Panc1 (cell line): ENCODE measurements at regions not wholly inside any gene's neighbourhood (a gene's known extent, or its start where the extent isn't known, plus 50 kb on each side); places are given as distances from the start of the nearest gene placed in this dataset.

Source experiments
- ATAC-seq: fragments of 200-7000 bp; cut with Tn5 transposase; 2 replicates; pipeline ENCODE4 v1.9.1; 2020; ENCODE audit warnings: mild to moderate bottlenecking, moderate library complexity
- BruUV-seq: library from RNA; stranded (reverse); fragments of 400-500 nt; replicated peaks from 2 replicates; lab custom pipeline; 2021; lab: Mats Ljungman, UMichigan
- CTCF ChIA-PET: fragments of 300-600 bp; sonication (Branson Sonifier 250); formaldehyde crosslinking; loops from one replicate; lab custom pipeline; 2022; ENCODE audit warnings: antibody characterized with exemption; lab: Charles Lee
- POLR2A ChIA-PET: fragments of 300-600 bp; sonication (Branson Sonifier 250); formaldehyde crosslinking; loops from one replicate; lab custom pipeline; 2022; ENCODE audit warnings: antibody characterized with exemption; lab: Charles Lee
- DNase-seq: peaks from one replicate; pipeline ENCODE4 v3.0.0-alpha.2; 2010; ENCODE audit warnings: low read depth, low spot score
- H3K27ac ChIP-seq: 2 replicates; pipeline ENCODE4 v1.5.1; 2011; ENCODE audit warnings: mild to moderate bottlenecking, low read length, inconsistent platforms
- H3K27me3 ChIP-seq: fragments of 200-500 bp; sonication (Bioruptor generic); 2 replicates; pipeline ENCODE4 v1.6.0; 2014; ENCODE audit warnings: low read length, inconsistent platforms; ENCODE audit not compliant: control insufficient read depth, insufficient read depth
- H3K36me3 ChIP-seq: fragments of 200-500 bp; sonication (Bioruptor generic); 2 replicates; pipeline ENCODE4 v1.5.1; 2014; ENCODE audit warnings: inconsistent platforms, mild to moderate bottlenecking, low read length, moderate library complexity; ENCODE audit not compliant: control insufficient read depth, insufficient read depth
- H3K4me1 ChIP-seq: 2 replicates; pipeline ENCODE4 v1.5.1; 2011; ENCODE audit warnings: inconsistent platforms, mild to moderate bottlenecking, low read length, moderate library complexity; ENCODE audit not compliant: control insufficient read depth, insufficient read depth
- H3K4me3 ChIP-seq, 2 experiments: 2 replicates each; pipeline ENCODE4 v1.5.1; 2011 to 2012; ENCODE audit warnings: low read depth in 2 of 2, low read length in 2 of 2, mild to moderate bottlenecking in 2 of 2, inconsistent platforms in 1 of 2, moderate library complexity in 1 of 2
- H3K9me3 ChIP-seq: fragments of 200-500 bp; sonication (Bioruptor generic); 2 replicates; pipeline ENCODE4 v1.5.1; 2014; ENCODE audit warnings: low read depth, mild to moderate bottlenecking, inconsistent platforms, low read length, moderate library complexity; ENCODE audit not compliant: control insufficient read depth, insufficient read depth
- CTCF ChIP-seq: fragments of 450-650 bp; IDR thresholded peaks from 2 replicates; pipeline ENCODE4 v1.5.1; 2017; ENCODE audit warnings: mild to moderate bottlenecking
- POLR2AphosphoS5 ChIP-seq: IDR thresholded peaks from 2 replicates; pipeline ENCODE4 v1.6.1; 2012; ENCODE audit warnings: mild to moderate bottlenecking, low read depth, low read length, moderate library complexity
- SIN3A ChIP-seq: IDR thresholded peaks from 2 replicates; pipeline ENCODE4 v1.6.1; 2012; ENCODE audit warnings: low read depth, mild to moderate bottlenecking, low read length, moderate library complexity, borderline replicate concordance; ENCODE audit not compliant: insufficient read depth
- TCF7L2 ChIP-seq: IDR thresholded peaks from 2 replicates; pipeline ENCODE4 v1.6.1; 2011; ENCODE audit warnings: mild to moderate bottlenecking, low read depth, low read length, inconsistent platforms
- in situ Hi-C: cut with HindIII; loops from 2 replicates; pipeline ENCODE4 v1.10.0; 2016; ENCODE audit warnings: low sequenced_read_pairs, low pct_unique_long_range_greater_than_20kb
- intact Hi-C: fragments of 100-400 bp; cut with micrococcal nuclease; formaldehyde crosslinking; loops from one replicate; pipeline ENCODE4 v1.10.0; 2022; ENCODE audit not compliant: unreplicated experiment
- TF ChIP-seq, protein P1 (sequence below), 2 experiments: IDR thresholded peaks; 2 replicates each; pipeline ENCODE4 v1.6.1; 2011 to 2012; ENCODE audit warnings: low read depth in 2 of 2, control low read depth in 1 of 2, low read length in 1 of 2, mild to moderate bottlenecking in 1 of 2, moderate library complexity in 1 of 2; ENCODE audit not compliant: insufficient read depth in 1 of 2

- no TSS peak for BruUV-seq
- Histone ChIP-seq H3K9me3 (no peaks in the 10 kb centered on the region), H3K36me3 (no peaks in the 10 kb centered on the region), H3K27me3 (peaks cover 2% of the 10 kb centered on the region; the same call in 1 of the 2 replicates), H3K27ac (no peak overlapping the region), H3K4me3 (no peak overlapping the region), H3K4me1 (no peaks in the 10 kb centered on the region)
- in situ Hi-C loops (no loop called here), intact Hi-C loops (no loop called here)
- ATAC-seq = no peak
- TF ChIP-seq TCF7L2 (no peak), CTCF (no peak), SIN3A (no peak), POLR2AphosphoS5 (no peak)
- TF ChIP-seq, protein P1, sequence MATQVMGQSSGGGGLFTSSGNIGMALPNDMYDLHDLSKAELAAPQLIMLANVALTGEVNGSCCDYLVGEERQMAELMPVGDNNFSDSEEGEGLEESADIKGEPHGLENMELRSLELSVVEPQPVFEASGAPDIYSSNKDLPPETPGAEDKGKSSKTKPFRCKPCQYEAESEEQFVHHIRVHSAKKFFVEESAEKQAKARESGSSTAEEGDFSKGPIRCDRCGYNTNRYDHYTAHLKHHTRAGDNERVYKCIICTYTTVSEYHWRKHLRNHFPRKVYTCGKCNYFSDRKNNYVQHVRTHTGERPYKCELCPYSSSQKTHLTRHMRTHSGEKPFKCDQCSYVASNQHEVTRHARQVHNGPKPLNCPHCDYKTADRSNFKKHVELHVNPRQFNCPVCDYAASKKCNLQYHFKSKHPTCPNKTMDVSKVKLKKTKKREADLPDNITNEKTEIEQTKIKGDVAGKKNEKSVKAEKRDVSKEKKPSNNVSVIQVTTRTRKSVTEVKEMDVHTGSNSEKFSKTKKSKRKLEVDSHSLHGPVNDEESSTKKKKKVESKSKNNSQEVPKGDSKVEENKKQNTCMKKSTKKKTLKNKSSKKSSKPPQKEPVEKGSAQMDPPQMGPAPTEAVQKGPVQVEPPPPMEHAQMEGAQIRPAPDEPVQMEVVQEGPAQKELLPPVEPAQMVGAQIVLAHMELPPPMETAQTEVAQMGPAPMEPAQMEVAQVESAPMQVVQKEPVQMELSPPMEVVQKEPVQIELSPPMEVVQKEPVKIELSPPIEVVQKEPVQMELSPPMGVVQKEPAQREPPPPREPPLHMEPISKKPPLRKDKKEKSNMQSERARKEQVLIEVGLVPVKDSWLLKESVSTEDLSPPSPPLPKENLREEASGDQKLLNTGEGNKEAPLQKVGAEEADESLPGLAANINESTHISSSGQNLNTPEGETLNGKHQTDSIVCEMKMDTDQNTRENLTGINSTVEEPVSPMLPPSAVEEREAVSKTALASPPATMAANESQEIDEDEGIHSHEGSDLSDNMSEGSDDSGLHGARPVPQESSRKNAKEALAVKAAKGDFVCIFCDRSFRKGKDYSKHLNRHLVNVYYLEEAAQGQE (IDR thresholded peaks at IDR 0.05; ENCODE audit: insufficient read depth in 1 of 2, low read depth in 2 of 2, low read length in 1 of 2) = no peak
- POLR2A ChIA-PET = interaction anchor here (0.6 kb wide), 1 partner anchor 994 kb away, joined by 3 read pairs; no protein-coding TSS in a partner anchor
- DNase-seq = no peak
- CTCF ChIA-PET = no interaction called here
These were observed 456.4 kb downstream of the TNS3 start for GRCh38 chr7:47125529-47125928.

GRCh38 chr7:47119261-47119865 is 462.5 kb downstream of the TNS3 start:
- CTCF ChIA-PET = no interaction called here
- POLR2A ChIA-PET = no interaction called here
- ATAC-seq (no peak), DNase-seq (no peak)
- BruUV-seq = no TSS peak
- Histone ChIP-seq H3K4me1 (no peaks in the 10 kb centered on the region), H3K27me3 (peaks cover 8% of the 10 kb centered on the region; the same call in 1 of the 2 replicates), H3K36me3 (no peaks in the 10 kb centered on the region), H3K27ac (no peak overlapping the region), H3K4me3 (no peak overlapping the region), H3K9me3 (no peaks in the 10 kb centered on the region)
- in situ Hi-C loops (no loop called here), intact Hi-C loops (loop anchor here (10.0 kb wide), 1 partner anchor 65 kb away; no protein-coding TSS in a partner anchor)
- TF ChIP-seq, protein P1 (IDR thresholded peaks at IDR 0.05; ENCODE audit: insufficient read depth in 1 of 2, low read depth in 2 of 2, low read length in 1 of 2) = no peak
- TF ChIP-seq SIN3A = no peak
- TF ChIP-seq TCF7L2 = no peak
- no peak for TF ChIP-seq CTCF
- TF ChIP-seq POLR2AphosphoS5 = no peak
